ENCODE measurements at regions not wholly inside any gene's neighbourhood (a gene's known extent, or its start where the extent isn't known, plus 50 kb on each side); places are given as distances from the start of the nearest gene placed in this dataset.

DNA sequence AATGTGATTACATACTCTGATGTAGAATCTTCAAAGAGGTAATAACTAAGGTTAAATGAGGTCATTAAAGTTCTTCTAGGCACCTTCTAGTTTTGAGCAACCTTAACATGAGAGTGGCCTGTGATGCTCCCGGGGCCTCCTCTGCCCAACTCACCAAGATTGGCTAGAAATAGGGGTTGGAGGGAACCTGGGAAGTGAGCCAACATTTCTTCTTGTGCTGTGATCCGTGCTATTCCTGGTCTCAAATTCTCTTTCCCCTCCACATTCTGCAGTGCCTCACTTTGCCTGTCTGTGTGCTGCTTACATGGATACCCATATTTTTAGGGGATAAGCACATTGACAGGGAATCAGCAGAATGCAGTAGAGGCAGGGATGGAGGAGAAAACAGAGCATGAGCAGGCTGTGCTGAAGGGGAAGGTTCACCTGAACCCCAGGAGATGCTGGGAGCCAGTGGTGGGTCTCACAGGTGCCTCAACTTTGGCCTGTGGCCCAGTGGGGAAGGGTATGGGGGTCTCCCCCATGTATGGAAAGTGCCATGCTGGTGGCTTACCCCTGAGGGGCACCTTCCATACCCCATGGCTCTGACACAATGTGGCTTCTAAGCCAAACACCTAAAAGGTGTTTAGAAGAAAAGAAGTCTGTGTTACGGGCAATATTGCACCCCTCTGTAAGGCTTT lies 164.7 kb upstream of the CHD6 start:
- DNase-seq (no peak), ATAC-seq (ENCODE audit: low read depth) (no peak)
- Mint-ChIP-seq H3K36me3 (no peaks in the 10 kb centered on the region), H3K27me3 (no peaks in the 10 kb centered on the region), H3K4me1 (no peaks in the 10 kb centered on the region), H3K9me3 (no peaks in the 10 kb centered on the region), H3K27ac (no peak overlapping the region), H3K4me3 (no peak overlapping the region)
- POLR2A ChIA-PET = no interaction called here

DNA sequence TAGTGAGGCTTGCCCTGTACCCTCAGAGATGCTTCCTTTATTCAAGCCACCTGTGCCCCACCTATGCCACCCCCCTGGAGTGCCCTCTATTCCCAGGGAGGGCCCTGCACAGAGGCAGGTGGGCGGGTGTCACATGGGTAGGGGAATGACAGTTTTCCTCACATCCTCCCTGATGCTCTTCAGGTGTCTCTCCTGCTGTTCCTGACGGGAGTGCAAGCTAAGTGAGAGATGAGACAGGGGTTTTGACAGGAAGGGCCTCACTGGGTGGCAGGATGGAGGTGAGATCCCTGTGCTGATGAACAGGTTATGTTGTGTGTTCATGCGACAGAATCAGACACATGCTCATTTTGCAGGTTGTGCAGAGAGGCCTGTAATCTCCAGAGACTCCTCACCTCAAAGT lies 164.1 kb upstream of the CHD6 start:
- POLR2A ChIA-PET = no interaction called here
- no peak for ATAC-seq (ENCODE audit: low read depth)
- H3K9me3 Mint-ChIP-seq = no peaks in the 10 kb centered on the region
- H3K27me3 Mint-ChIP-seq = no peaks in the 10 kb centered on the region
- no peak overlapping the region for H3K4me3 Mint-ChIP-seq
- no peaks in the 10 kb centered on the region for H3K36me3 Mint-ChIP-seq
- H3K27ac Mint-ChIP-seq = no peak overlapping the region
- DNase-seq = no peak
- H3K4me1 Mint-ChIP-seq = no peaks in the 10 kb centered on the region

DNA sequence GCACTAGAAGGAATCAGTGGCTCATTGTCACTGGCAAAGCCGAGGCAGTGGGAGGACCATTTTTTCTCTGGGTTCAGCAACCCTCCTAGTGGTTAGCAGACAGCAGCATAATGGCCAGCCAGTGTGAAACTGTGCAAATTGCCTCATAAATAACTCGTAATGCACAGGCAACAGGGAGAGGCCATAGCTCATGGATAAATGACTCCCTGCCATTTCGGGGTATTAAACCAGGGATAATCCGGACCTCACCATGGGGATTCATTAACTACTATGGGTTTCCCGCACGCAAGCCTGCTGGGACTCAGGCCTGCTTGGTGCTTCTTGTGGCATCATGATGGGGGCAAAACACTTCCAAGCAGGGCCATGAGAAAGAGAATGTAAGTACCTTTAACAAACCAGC lies 158.2 kb upstream of the CHD6 start:
- no peak for DNase-seq
- Mint-ChIP-seq H3K27me3 (peaks cover under 1% of the 10 kb centered on the region), H3K36me3 (no peaks in the 10 kb centered on the region), H3K4me3 (no peak overlapping the region), H3K9me3 (no peaks in the 10 kb centered on the region), H3K4me1 (no peaks in the 10 kb centered on the region), H3K27ac (no peak overlapping the region)
- POLR2A ChIA-PET = no interaction called here
- no peak for ATAC-seq (ENCODE audit: low read depth)

DNA sequence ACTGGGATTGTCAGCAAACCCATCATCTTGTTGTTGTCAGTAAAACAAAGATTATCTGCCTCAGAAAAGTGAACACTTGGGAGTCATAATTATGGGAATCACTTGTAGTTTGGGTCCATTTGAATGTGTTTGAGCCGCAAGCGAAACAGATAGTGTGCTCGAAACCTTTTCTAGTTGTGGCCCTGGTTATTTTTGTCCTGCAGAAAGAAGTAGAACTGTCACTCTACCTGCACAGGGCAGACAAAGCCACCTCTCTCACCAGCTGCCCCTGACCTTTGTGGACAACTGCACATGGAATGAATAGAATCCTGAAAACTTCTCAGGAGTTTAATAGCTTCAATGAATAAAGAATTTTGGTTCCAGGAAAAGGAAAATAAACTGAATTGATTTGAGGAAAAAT lies 156.1 kb upstream of the CHD6 start:
- Mint-ChIP-seq H3K4me1 (no peaks in the 10 kb centered on the region), H3K27ac (no peak overlapping the region), H3K36me3 (no peaks in the 10 kb centered on the region), H3K9me3 (no peaks in the 10 kb centered on the region), H3K27me3 (peaks cover 5% of the 10 kb centered on the region), H3K4me3 (no peak overlapping the region)
- POLR2A ChIA-PET = no interaction called here
- DNase-seq (no peak), ATAC-seq (ENCODE audit: low read depth) (no peak)

DNA sequence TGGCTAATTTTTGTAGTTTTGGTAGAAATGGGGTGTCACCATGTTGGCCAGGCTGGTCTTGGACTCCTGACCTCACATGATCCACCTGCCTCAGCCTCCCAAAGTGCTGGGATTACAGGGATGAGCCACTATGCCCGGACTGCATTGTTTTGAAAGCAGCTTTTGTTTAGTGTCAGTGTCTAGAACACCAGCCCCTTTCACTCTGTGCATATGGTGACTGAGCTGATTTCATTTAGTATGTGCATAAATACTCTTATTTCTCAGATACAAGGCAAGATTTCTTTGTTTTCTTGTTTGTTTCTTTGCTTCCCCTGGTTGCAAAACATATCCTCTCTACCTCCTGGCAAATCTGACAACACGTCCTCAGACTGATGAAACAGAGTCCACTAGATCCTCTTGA lies 152.8 kb upstream of the CHD6 start:
- Mint-ChIP-seq H3K9me3 (peaks cover 2% of the 10 kb centered on the region), H3K36me3 (no peaks in the 10 kb centered on the region), H3K4me1 (no peaks in the 10 kb centered on the region), H3K27ac (no peak overlapping the region), H3K27me3 (peaks cover 5% of the 10 kb centered on the region), H3K4me3 (no peak overlapping the region)
- DNase-seq = no peak
- ATAC-seq (ENCODE audit: low read depth) = no peak
- POLR2A ChIA-PET = no interaction called here

DNA sequence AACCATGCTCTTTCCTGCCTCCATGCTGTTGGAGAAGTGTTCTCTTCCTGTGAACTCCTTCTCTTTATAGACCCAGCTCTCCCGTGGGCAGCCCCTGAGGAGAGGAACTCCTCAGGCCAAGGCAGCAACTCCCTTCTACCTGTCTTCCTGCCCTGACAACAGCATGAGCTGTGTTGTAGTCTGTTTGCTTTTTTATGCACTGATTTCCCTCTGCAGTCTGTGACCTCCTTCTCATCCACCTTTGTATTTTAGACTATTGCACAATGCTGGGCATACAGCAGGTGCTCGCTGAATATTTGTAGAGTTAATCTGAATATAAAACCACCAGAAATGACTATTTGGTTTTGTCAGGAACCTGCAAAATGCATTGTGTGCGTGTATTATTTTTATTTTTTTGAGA lies 152.2 kb upstream of the CHD6 start:
- Mint-ChIP-seq H3K4me1 (no peaks in the 10 kb centered on the region), H3K36me3 (no peaks in the 10 kb centered on the region), H3K27me3 (peaks cover 5% of the 10 kb centered on the region), H3K27ac (no peak overlapping the region), H3K4me3 (no peak overlapping the region), H3K9me3 (peaks cover 2% of the 10 kb centered on the region)
- DNase-seq (no peak), ATAC-seq (ENCODE audit: low read depth) (no peak)
- POLR2A ChIA-PET = no interaction called here

DNA sequence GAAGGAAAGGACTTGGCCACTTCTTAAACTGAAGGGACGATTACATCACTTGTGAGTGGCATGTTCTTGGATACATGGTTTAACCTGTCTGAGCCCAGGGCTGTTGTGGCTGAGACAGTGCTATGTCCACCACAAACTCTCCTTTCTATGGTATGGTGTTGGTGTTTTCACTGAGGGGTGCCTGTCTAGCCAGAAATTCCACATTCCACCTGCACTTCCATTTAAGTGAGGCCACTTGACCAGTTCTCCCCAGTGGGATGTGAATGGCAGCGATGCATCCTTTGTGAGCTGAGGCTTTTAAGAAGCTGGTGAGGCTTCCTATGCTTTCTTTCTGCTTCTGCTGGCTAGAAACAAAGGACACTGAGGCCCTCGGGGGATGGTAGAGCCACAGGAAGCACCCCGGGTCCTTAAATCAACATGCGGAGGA lies 151.4 kb upstream of the CHD6 start:
- H3K4me3 Mint-ChIP-seq = no peak overlapping the region
- H3K9me3 Mint-ChIP-seq = peaks cover 2% of the 10 kb centered on the region
- no peak for ATAC-seq (ENCODE audit: low read depth)
- DNase-seq = no peak
- H3K27me3 Mint-ChIP-seq = peaks cover 5% of the 10 kb centered on the region
- POLR2A ChIA-PET = no interaction called here
- H3K27ac Mint-ChIP-seq = no peak overlapping the region
- no peaks in the 10 kb centered on the region for H3K36me3 Mint-ChIP-seq
- no peaks in the 10 kb centered on the region for H3K4me1 Mint-ChIP-seq

DNA sequence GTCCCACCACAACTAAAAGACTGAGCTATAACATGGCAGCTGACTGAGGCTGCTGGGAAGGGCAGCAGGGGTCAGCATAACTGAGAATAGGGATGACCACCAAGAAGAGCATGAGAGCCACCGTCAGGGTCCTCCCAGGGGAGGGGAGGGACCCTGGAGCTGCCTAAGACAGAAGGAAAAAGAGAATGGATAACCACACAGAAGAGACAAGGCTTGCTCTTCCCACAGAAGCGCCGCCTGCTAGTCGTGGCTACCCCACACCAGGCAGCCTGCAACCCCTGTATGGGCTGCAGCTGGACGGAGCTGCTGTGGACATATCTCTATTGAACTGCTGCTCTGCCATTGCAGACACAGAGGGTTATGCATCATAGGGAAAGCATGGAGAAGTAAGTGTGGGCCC lies 132.0 kb upstream of the CHD6 start:
- H3K4me3 Mint-ChIP-seq = no peak overlapping the region
- peaks cover 10% of the 10 kb centered on the region for H3K27me3 Mint-ChIP-seq
- H3K36me3 Mint-ChIP-seq = no peaks in the 10 kb centered on the region
- no peak for ATAC-seq (ENCODE audit: low read depth)
- no peaks in the 10 kb centered on the region for H3K4me1 Mint-ChIP-seq
- H3K27ac Mint-ChIP-seq = no peak overlapping the region
- no peaks in the 10 kb centered on the region for H3K9me3 Mint-ChIP-seq
- POLR2A ChIA-PET = no interaction called here
- DNase-seq = no peak

DNA sequence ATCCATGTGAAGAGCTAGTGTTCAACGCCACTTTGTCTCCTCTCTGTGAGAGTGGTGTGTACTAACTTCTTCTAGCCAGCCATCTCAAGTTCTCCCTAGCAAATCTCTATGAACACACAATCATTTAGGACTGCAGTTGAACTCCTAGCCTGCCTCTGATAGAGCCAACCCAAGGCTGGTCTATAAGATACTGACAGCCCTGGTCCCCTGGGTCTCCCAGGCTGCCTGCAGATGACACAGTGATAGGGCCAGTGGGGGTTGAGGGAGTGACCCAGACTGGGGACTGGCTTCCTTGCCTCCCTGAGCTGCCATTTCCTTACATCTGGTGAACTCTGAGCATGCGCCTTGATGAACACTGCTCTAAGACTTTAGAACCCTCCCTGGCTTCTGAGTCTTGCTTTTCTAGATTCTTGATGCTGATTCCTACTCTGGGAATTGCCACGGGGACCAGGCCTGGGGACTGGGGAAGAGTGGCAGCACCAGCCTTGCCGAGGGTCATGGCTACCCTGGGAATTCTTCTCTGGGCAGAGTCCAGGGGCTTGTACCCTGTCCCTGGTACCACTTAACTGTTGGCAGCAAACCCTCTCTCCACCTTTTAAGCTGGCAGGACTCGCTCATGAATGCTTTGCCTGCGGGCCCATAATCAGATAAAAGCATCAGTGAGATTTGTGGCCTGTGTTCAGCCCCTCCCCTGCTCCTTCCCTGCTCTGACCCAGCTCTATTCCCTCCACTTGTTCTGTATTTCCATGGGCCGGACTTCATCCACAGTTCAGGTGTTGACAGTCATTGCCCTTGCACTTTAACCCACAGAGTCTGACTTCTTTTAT lies 130.8 kb upstream of the CHD6 start:
- Mint-ChIP-seq H3K27me3 (peaks cover 8% of the 10 kb centered on the region), H3K4me3 (no peak overlapping the region), H3K36me3 (no peaks in the 10 kb centered on the region), H3K9me3 (no peaks in the 10 kb centered on the region), H3K27ac (no peak overlapping the region), H3K4me1 (no peaks in the 10 kb centered on the region)
- DNase-seq = no peak
- POLR2A ChIA-PET = no interaction called here
- ATAC-seq (ENCODE audit: low read depth) = no peak

DNA sequence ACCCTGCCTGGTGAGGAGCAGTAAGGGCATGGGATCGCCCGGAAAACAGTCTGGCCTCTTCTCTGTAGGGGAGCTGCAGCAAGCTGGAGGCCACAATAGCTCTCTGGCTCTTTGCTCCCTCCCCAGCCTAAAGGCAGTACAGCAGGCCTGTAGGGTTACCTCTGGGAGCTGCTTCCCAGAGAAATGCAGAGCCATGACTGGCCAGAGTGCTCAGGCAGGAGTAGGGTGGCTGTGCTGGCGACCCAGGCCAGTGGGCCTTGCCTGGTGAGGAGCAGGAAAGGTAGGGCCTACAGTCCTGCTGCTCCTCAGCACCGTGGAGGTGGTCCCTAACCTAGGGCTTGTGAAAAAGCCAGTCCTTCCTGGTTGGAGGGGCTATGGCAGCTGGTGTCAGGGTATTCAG lies 129.9 kb upstream of the CHD6 start:
- Mint-ChIP-seq H3K36me3 (no peaks in the 10 kb centered on the region), H3K4me1 (no peaks in the 10 kb centered on the region), H3K27ac (no peak overlapping the region), H3K4me3 (no peak overlapping the region), H3K9me3 (no peaks in the 10 kb centered on the region), H3K27me3 (peaks cover 8% of the 10 kb centered on the region)
- POLR2A ChIA-PET = no interaction called here
- no peak for ATAC-seq (ENCODE audit: low read depth)
- no peak for DNase-seq

DNA sequence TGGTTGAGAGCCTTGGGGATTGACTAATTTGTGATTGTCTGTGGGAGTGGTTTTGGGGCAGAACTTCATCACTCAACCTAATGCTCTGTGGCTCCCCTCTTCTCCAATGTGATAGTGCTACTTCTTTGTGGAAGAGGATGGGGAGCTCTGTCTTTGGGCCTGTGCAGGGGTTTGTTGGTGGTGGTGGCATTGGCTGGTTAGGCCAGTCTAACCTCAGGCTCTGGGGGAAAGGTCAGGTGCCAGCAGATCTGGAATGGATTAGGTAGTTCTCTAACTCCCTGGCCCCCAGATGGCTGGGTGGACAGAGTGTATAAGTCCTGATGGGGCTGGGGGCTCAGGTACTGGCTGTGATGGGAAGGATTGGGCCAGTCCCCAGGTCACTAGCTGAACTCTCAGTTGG lies 129.0 kb upstream of the CHD6 start:
- Mint-ChIP-seq H3K36me3 (no peaks in the 10 kb centered on the region), H3K27ac (no peak overlapping the region), H3K4me1 (no peaks in the 10 kb centered on the region), H3K4me3 (no peak overlapping the region), H3K9me3 (no peaks in the 10 kb centered on the region), H3K27me3 (peaks cover 8% of the 10 kb centered on the region)
- no peak for ATAC-seq (ENCODE audit: low read depth)
- DNase-seq = no peak
- POLR2A ChIA-PET = no interaction called here

DNA sequence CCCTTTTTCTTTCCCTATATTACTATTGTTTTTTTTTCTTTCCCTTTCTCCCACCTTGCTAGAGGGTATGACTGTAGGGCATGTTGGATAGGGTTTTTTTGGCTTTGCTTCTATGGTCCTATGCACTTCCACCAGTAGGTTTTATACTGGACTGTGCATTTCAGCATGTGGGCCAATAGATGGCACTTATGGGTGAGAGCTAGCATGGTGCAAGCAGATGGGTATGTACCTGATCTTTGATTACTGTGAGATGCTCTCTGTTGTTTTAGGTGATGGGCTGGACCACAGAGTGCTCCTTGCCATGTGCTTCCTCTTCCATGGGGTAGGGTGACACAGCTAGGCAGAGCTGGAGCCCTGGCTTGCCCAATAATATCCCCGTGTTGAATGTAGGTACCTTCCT lies 128.5 kb upstream of the CHD6 start:
- POLR2A ChIA-PET = no interaction called here
- Mint-ChIP-seq H3K4me3 (no peak overlapping the region), H3K27ac (no peak overlapping the region), H3K27me3 (peaks cover 8% of the 10 kb centered on the region), H3K9me3 (no peaks in the 10 kb centered on the region), H3K36me3 (no peaks in the 10 kb centered on the region), H3K4me1 (no peaks in the 10 kb centered on the region)
- DNase-seq = no peak
- no peak for ATAC-seq (ENCODE audit: low read depth)

DNA sequence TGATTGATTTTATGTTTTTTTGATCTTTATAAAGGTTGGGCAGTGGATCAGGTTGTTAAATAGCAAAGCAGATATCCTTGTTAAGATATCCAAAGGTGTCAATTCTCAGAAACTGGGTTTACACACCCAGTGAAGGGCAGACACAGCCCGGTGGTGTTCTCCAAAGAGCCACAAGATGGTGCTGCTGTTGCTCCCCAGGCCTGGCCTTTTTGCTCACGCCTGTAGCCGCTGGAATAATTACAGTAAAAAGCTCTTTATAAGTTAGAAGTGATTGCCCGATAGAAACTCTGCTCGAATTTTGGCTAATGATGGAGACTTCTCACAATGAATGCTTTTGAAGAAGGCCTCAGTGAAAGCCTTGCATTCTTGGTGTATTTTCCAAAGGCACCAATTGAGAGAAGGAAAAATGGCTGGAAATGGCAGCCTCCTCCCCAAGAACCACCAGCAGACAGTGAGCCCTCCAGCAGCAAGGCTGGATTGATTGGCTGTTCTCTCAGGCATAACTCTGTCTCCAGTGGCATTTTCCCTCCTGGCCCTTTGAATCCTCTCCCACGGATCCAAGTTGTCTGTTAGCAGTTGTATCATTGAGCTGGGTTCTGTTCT lies 120.5 kb upstream of the CHD6 start:
- no peak overlapping the region for H3K27ac Mint-ChIP-seq
- H3K27me3 Mint-ChIP-seq = no peaks in the 10 kb centered on the region
- no peaks in the 10 kb centered on the region for H3K9me3 Mint-ChIP-seq
- DNase-seq (peak; percentile 39), ATAC-seq (ENCODE audit: low read depth) (no peak)
- POLR2A ChIA-PET = no interaction called here
- H3K36me3 Mint-ChIP-seq = no peaks in the 10 kb centered on the region
- H3K4me1 Mint-ChIP-seq = no peaks in the 10 kb centered on the region
- no peak overlapping the region for H3K4me3 Mint-ChIP-seq

DNA sequence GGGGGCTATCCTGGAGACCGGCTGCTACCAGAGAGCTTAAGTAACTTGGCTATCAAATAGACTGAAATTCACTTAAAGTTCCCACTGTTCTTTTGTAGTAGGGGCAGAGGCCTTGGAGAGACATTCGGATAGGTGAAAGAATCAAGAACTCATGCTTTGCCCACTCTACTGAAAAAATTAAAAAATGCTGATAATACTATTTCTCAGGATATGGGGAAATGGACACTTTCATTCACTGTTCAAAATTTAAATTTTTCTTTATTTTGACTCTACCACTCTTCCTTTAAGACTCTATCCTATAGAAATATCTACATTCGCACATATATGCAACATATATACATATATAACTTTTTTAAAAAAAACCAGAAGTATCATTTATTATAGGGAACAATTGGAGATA lies 117.8 kb upstream of the CHD6 start:
- DNase-seq = no peak
- POLR2A ChIA-PET = no interaction called here
- H3K36me3 Mint-ChIP-seq = no peaks in the 10 kb centered on the region

More for the DNA sequence above, 117.8 kb upstream of the CHD6 start:
- H3K9me3 Mint-ChIP-seq = no peaks in the 10 kb centered on the region
- H3K27ac Mint-ChIP-seq = no peak overlapping the region
- H3K4me3 Mint-ChIP-seq = no peak overlapping the region
- no peaks in the 10 kb centered on the region for H3K4me1 Mint-ChIP-seq
- no peak for ATAC-seq (ENCODE audit: low read depth)
- H3K27me3 Mint-ChIP-seq = no peaks in the 10 kb centered on the region
